ENCODE measurements at regions not wholly inside any gene's neighbourhood (a gene's known extent, or its start where the extent isn't known, plus 50 kb on each side); places are given as distances from the start of the nearest gene placed in this dataset.
"Not testable (repeated sequence)": the region's sequence is repeated elsewhere in the genome, so short reads cannot be mapped to it uniquely, and the experiment has no call there.

- TF ChIP-seq, protein P1, sequence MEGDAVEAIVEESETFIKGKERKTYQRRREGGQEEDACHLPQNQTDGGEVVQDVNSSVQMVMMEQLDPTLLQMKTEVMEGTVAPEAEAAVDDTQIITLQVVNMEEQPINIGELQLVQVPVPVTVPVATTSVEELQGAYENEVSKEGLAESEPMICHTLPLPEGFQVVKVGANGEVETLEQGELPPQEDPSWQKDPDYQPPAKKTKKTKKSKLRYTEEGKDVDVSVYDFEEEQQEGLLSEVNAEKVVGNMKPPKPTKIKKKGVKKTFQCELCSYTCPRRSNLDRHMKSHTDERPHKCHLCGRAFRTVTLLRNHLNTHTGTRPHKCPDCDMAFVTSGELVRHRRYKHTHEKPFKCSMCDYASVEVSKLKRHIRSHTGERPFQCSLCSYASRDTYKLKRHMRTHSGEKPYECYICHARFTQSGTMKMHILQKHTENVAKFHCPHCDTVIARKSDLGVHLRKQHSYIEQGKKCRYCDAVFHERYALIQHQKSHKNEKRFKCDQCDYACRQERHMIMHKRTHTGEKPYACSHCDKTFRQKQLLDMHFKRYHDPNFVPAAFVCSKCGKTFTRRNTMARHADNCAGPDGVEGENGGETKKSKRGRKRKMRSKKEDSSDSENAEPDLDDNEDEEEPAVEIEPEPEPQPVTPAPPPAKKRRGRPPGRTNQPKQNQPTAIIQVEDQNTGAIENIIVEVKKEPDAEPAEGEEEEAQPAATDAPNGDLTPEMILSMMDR (IDR thresholded peaks at IDR 0.05; ENCODE audit: low read depth, low read length, missing control alignments) = peak; percentile 49
- in situ Hi-C loops (cut with HindIII; ENCODE audit: low sequenced_read_pairs); DNase-seq (ENCODE audit: low read depth): not testable (repeated sequence)
- peak overlapping the region; percentile 39 for H3K4me3 ChIP-seq (ENCODE audit: low read depth, low read length)
Observed at GRCh38 chr13:24968416-24968815, 127.5 kb upstream of the PABPC3 start.

DNA sequence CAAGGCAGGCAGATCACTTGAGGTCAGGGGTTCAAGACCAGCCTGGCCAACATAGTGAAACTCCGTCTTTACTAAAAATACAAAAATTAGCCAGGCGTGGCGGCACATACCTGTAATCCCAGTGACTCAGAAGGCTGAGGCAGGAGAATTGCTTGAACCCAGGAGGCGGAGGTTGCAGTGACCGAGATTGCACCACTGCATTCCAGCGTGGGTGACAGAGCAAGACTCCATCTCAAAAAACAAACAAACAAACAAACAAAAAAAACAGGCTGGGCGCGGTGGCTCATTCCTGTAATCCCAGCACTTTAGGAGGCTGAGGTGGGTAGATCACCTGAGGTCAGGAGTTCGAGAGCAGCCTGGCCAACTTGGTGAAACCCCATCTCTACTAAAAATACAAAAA is 122.8 kb upstream of the PABPC3 start:
- in situ Hi-C loops (cut with HindIII; ENCODE audit: low sequenced_read_pairs); DNase-seq (ENCODE audit: low read depth); H3K4me3 ChIP-seq (ENCODE audit: low read depth, low read length): not testable (repeated sequence)

- DNase-seq (ENCODE audit: low read depth); in situ Hi-C loops (cut with HindIII; ENCODE audit: low sequenced_read_pairs); H3K4me3 ChIP-seq (ENCODE audit: low read depth, low read length): not testable (repeated sequence)
Observed at GRCh38 chr13:24981181-24981803, 114.6 kb upstream of the PABPC3 start.

DNA sequence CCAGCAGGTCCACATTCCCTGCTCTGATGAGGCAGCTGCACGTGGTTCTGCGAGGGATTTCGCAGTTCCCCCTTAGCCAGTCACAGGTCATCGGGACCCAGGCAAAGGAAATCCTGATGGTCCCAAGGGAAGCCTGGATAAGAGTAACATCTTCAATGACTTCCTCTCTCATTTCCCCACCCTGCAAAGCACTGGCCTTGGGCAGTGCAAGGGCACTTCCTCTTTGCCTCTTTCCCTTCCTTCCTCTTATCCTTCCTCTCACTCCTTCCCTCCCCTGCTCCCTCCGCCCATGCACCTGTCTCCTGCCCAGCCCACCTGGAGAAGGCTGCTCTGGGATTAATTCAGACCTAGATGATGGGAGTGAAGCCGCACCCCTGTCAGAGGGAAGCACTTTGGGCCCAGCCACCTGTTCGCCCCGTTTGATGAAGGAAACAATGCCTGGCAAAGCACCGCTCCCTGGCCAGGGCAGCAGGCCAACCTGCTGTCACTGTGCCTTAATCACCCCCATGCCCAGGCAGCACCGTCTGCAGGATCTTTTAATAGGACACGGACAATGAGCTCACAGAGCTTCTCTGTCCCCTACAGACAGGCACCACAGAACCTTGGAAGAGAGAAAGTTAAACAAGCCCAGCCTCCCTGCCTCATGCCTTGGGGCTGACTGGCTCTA is 113.5 kb upstream of the PABPC3 start:
- no peak for DNase-seq (ENCODE audit: low read depth)
- in situ Hi-C loops (cut with HindIII; ENCODE audit: low sequenced_read_pairs) = no loop called here
- no peak overlapping the region for H3K4me3 ChIP-seq (ENCODE audit: low read depth, low read length)
- TF ChIP-seq, protein P1 (IDR thresholded peaks at IDR 0.05; ENCODE audit: low read depth, low read length, missing control alignments) = no peak

- in situ Hi-C loops (cut with HindIII; ENCODE audit: low sequenced_read_pairs) = no loop called here
- no peak overlapping the region for H3K4me3 ChIP-seq (ENCODE audit: low read depth, low read length)
- DNase-seq (ENCODE audit: low read depth) = no peak
- TF ChIP-seq, protein P1 (IDR thresholded peaks at IDR 0.05; ENCODE audit: low read depth, low read length, missing control alignments) = no peak
Observed at GRCh38 chr13:24983094-24983493, 112.8 kb upstream of the PABPC3 start.

DNA sequence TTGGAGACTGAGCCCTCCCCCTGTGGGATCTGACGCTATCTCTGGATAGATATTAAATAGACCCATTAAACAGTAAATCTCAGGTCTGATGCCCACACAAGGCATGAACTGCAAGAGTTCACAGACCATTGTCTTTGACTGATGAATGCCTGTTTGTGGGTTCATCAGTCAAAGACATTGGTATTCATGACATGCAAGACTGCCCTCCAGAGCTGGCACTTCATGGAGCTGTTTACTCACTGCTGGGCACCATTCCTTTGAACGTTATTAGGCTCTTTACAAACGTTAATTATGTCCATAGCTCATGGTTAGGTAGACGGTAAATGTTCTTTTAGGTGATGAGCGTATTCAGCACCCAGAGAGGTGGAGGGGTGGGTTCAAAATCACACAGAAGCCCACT is 111.8 kb upstream of the PABPC3 start:
- DNase-seq (ENCODE audit: low read depth) = no peak
- TF ChIP-seq, protein P1 (IDR thresholded peaks at IDR 0.05; ENCODE audit: low read depth, low read length, missing control alignments) = no peak
- H3K4me3 ChIP-seq (ENCODE audit: low read depth, low read length) = no peak overlapping the region
- in situ Hi-C loops (cut with HindIII; ENCODE audit: low sequenced_read_pairs) = no loop called here

GRCh38 chr13:24985107-24985506 is 110.8 kb upstream of the PABPC3 start:
- H3K4me3 ChIP-seq (ENCODE audit: low read depth, low read length) = no peak overlapping the region
- in situ Hi-C loops (cut with HindIII; ENCODE audit: low sequenced_read_pairs) = no loop called here
- no peak for DNase-seq (ENCODE audit: low read depth)
- TF ChIP-seq, protein P1 (IDR thresholded peaks at IDR 0.05; ENCODE audit: low read depth, low read length, missing control alignments) = no peak

All from astrocyte of the cerebellum (primary cell).